ACHN (cell line): ENCODE measurements at regions not wholly inside any gene's neighbourhood (a gene's known extent, or its start where the extent isn't known, plus 50 kb on each side); places are given as distances from the start of the nearest gene placed in this dataset.

Experiments used
- DNase-seq: peaks from one replicate; pipeline ENCODE4 v3.0.0-alpha.2; 2015
- in situ Hi-C: cut with HindIII; loops from 2 replicates; pipeline ENCODE4 v1.10.0; 2017; ENCODE audit warnings: low sequenced_read_pairs, low pct_ligation_motif_present, low pct_unique_long_range_greater_than_20kb

GRCh38 chr2:196444442-196444841 is 195.1 kb upstream of the CCDC150 start:
- no peak for DNase-seq
- in situ Hi-C loops: no loop called here

DNA sequence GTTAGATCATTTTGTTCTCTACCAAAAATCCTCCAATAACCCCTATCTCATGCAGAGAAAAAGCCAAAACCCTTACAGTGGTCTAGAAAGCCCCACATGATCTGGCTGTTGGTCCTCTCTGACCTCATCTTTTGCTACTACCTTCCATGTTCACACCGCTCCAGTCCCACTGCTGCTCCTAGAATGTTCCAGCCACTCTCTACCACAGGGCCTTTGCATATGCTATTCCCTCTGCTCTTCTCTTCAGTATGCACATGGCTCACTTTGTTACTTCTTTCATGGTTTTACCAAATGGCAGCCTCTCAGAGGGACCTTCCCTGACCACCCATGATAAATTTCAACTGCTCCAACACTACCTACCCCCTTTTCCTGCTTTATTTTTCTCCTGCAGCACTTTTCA is 193.5 kb upstream of the CCDC150 start:
- no peak for DNase-seq
- in situ Hi-C loops: no loop called here

- no peak for DNase-seq
- in situ Hi-C loops: no loop called here
These were observed 191.0 kb upstream of the CCDC150 start for GRCh38 chr2:196448407-196449079.

DNA sequence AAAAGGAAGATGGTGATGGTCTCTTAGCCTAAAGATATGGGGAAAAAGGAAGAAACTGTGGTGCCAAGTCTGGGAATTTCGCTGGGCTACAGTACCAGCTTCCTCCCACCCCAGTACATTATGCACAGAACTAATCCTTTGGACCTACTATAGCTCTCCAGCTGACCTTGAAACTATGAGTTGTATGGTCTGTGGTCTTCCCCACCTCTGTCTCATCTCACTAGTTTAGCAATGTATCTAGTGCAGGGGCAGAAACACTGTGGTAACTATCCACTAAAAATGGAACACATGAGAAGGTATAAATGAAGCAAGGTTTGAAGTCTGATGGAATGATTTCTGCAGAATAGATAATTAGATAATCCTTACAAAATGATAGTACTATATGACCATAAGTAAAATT is 190.4 kb upstream of the CCDC150 start:
- DNase-seq: no peak
- in situ Hi-C loops: no loop called here

- no peak for DNase-seq
- in situ Hi-C loops: no loop called here
These were observed 186.8 kb upstream of the CCDC150 start for GRCh38 chr2:196452758-196453157.

- in situ Hi-C loops: no loop called here
- DNase-seq: peak; percentile 36
These were observed 185.9 kb upstream of the CCDC150 start for GRCh38 chr2:196453613-196454047.

DNA sequence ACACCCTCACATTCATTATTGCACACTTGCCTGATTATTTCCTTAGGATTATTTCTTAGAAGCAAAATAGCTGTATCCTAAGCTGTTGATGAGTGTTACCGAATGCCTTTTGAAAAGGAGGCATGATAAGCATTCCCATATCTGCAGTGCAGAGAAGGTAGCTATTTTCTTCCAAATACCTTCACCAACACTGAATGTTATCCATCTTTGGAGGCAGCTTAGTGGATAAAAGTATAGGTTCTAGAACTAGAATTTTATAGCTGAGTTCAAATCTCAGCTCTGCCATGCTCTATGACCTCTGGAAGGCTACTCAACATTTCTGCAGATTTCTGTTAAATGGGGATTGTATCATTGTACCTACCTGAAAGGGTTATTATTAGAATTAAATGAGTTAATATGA is 185.0 kb upstream of the CCDC150 start:
- DNase-seq: no peak
- in situ Hi-C loops: no loop called here

DNA sequence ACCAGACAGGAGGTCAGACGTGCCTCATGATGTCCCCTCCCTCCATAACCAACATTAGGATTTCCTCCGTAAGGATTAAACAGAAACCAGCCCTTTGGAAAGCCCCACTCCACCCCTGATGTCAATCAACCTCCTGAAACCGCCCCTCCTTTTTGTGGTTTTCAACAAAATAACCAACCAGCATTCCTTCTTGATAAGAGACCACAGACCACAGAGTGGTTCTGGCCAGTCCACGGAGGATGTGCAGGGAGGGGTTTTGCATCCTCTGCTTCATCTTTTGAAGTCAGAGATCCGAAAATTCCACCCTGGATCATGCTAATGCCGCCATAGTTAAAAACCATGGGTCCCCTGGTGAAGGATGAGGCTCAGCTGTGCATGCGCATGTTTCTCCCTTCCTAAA is 180.0 kb upstream of the CCDC150 start:
- DNase-seq: peak; percentile 22
- in situ Hi-C loops: no loop called here

DNA sequence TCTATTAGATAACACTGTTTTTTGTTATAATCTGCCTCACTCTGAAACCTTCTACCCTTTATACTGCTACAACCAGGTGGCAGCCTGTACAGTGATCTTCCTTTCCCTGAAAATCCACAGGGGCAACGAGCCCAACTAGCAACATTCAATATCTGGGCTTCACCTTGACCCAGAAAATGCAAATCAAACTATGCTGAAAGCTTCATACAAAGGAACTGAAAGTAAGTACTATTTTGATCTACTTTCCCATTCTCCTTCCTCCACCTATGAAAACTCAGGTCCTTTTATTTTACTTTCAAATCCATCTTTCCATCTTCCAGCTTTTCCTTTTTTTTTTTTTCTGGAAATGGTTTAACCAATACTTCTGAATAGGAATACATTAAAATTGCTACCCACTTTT is 175.8 kb upstream of the CCDC150 start:
- DNase-seq: no peak
- in situ Hi-C loops: no loop called here

- in situ Hi-C loops: no loop called here
- no peak for DNase-seq
These were observed 175.2 kb upstream of the CCDC150 start for GRCh38 chr2:196464311-196464710.

GRCh38 chr2:196466581-196466980 is 172.9 kb upstream of the CCDC150 start:
- in situ Hi-C loops: no loop called here
- no peak for DNase-seq

DNA sequence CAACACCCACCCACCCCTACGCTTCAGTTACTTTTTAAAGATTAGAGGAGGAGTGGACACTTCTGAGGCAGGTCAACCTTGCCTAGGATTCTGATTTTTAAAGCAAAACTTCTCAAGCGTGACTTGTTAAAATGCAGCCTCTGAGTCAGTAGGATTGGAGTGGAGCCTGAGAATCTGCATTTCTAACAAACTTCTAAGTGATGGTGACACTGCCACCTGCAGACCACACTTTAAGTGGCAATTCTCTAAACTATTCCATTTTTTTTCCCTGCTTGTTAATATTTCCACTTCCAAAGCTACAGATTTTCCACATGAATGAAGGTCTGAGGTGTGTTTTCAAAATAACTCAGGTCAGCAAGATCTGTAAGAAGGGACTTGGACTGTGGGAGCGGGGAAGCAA is 171.1 kb upstream of the CCDC150 start:
- in situ Hi-C loops: no loop called here
- DNase-seq: peak; percentile 18

GRCh38 chr2:196473617-196474016 is 165.9 kb upstream of the CCDC150 start:
- in situ Hi-C loops: no loop called here
- no peak for DNase-seq

GRCh38 chr2:196475611-196476010 is 163.9 kb upstream of the CCDC150 start:
- DNase-seq: no peak
- in situ Hi-C loops: no loop called here

GRCh38 chr2:196478588-196478987 is 160.9 kb upstream of the CCDC150 start:
- DNase-seq: no peak
- in situ Hi-C loops: no loop called here

DNA sequence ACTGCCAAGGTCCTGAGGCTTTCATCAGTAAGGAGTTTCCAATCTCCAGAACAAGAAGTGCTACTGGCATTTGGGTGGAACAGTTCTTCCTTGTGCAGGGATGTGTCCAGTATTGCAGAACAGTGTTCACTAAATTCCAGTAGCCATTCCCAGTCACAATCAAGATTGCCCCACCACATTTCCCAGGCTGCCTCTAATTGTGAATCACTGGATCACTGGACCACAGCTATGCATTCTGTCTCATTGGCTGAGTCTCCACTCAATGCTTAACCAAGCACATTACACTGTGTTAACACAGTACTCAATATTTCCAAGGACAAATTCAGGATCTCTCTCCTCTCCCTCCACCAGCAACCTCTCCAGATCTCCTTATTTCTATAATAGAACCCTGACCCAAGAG is 160.2 kb upstream of the CCDC150 start:
- in situ Hi-C loops: no loop called here
- DNase-seq: peak; percentile 34

DNA sequence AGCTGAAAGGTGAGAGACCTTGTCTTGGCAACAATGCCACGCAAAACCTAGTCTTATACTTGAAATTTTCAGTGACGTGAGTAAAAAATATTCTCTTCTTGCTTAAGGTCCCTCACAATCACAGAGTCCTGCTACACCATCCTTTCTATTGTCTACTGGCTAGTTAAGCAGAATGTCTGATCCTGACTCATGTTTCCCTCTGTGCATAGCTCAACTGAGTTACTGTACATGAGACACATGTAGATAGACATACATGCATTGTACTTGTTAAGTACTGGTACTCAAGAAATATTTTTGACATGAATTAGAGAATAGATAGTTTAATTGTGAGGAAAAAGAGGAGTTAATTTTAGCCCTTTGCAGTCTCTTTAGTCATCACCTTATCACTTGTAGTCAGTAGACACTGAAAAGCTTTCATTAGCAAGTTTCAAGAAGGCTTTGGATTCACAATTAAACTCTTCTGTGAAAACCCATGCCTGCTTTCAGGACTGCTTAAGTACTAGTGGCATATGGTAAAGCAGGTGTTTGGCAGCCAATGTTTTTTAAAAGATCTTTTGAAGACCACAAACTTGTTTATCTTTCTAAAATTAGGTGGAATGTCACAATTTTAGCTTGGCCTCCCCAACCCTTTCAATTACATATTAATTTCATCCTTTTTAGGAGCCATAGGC is 158.7 kb upstream of the CCDC150 start:
- in situ Hi-C loops: no loop called here

DNA sequence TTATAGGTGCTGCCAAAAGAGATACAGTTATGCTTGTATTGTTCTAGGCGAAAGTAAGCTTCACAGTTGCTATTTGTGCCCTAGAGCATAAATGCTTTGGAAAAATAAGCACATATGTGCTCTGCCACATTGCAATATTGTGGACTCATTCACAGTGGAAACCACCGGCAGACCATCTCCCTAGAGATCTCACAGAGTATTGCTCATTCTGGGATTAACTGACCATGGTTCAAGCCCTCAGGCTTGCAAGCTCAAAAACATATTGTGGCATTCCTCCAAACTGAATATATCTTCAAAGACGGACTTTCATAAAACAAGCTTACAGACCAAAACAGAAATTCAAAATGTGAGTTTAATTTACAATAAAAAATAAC is 158.2 kb upstream of the CCDC150 start:
- in situ Hi-C loops: no loop called here
- no peak for DNase-seq

More for the DNA sequence above, 158.7 kb upstream of the CCDC150 start:
- no peak for DNase-seq

- DNase-seq: no peak
- in situ Hi-C loops: no loop called here
These were observed 157.1 kb upstream of the CCDC150 start for GRCh38 chr2:196482119-196483065.
